DND-41 (cell line): ENCODE measurements at regions not wholly inside any gene's neighbourhood (a gene's known extent, or its start where the extent isn't known, plus 50 kb on each side); places are given as distances from the start of the nearest gene placed in this dataset.

ENCODE experiments used
- ATAC-seq: fragments of 200-7000 bp; cut with Tn5 transposase; 3 replicates; pipeline ENCODE4 v1.9.1; 2021; ENCODE audit warnings: low read depth; ENCODE audit not compliant: insufficient read depth
- DNase-seq: peaks from one replicate; pipeline ENCODE4 v3.0.0-alpha.2; 2020
- H2AFZ ChIP-seq: 2 replicates; pipeline ENCODE4 v1.6.0; 2012; ENCODE audit warnings: low read depth, low read length
- H3K27ac ChIP-seq: 2 replicates; pipeline ENCODE4 v1.5.1; 2012; ENCODE audit warnings: low read length, inconsistent platforms
- H3K27me3 ChIP-seq: fragments of 200-600 bp; sonication (generic); 2 replicates; pipeline ENCODE4 v1.6.0; 2012; ENCODE audit warnings: low read length, mild to moderate bottlenecking, inconsistent platforms; ENCODE audit not compliant: insufficient read depth, poor library complexity
- H3K36me3 ChIP-seq: 2 replicates; pipeline ENCODE4 v1.5.1; 2012; ENCODE audit warnings: low read length, inconsistent platforms; ENCODE audit not compliant: insufficient read depth
- H3K4me1 ChIP-seq: 2 replicates; pipeline ENCODE4 v1.5.1; 2012; ENCODE audit warnings: mild to moderate bottlenecking, low read length; ENCODE audit not compliant: insufficient read depth
- H3K4me2 ChIP-seq: 2 replicates; pipeline ENCODE4 v1.6.0; 2012; ENCODE audit warnings: mild to moderate bottlenecking, moderate library complexity, low read length, inconsistent platforms; ENCODE audit not compliant: insufficient read depth
- H3K4me3 ChIP-seq, 2 experiments: fragments of 200-600 bp in 1 of 2; shearing (Covaris generic) in 1 of 2; 2 replicates each; pipeline ENCODE4 v1.5.1; 2012 to 2016; ENCODE audit warnings: inconsistent platforms in 2 of 2, low read length in 2 of 2, mild to moderate bottlenecking in 2 of 2, low read depth in 1 of 2, moderate library complexity in 1 of 2
- H3K79me2 ChIP-seq: 2 replicates; pipeline ENCODE4 v1.6.0; 2012; ENCODE audit warnings: low read length, inconsistent platforms; ENCODE audit not compliant: insufficient read depth
- H3K9ac ChIP-seq: 2 replicates; pipeline ENCODE4 v1.6.0; 2012; ENCODE audit warnings: low read depth, mild to moderate bottlenecking, inconsistent platforms, low read length, moderate library complexity
- H3K9me3 ChIP-seq: 2 replicates; pipeline ENCODE4 v1.5.1; 2012; ENCODE audit warnings: low read length, moderate library complexity, mild to moderate bottlenecking, inconsistent platforms; ENCODE audit not compliant: insufficient read depth, severe bottlenecking
- H4K20me1 ChIP-seq: 2 replicates; pipeline ENCODE4 v1.6.0; 2012; ENCODE audit warnings: low read length; ENCODE audit not compliant: insufficient read depth
- EZH2 ChIP-seq: IDR thresholded peaks from 3 replicates; pipeline ENCODE4 v1.6.1; 2012; ENCODE audit warnings: borderline replicate concordance, low read depth, mild to moderate bottlenecking, moderate library complexity, low read length, inconsistent platforms; ENCODE audit not compliant: severe bottlenecking
- TF ChIP-seq, protein P1 (sequence below): IDR thresholded peaks from 2 replicates; pipeline ENCODE4 v1.5.1; 2012; ENCODE audit warnings: borderline replicate concordance, low read length, moderate library complexity, mild to moderate bottlenecking; ENCODE audit not compliant: poor library complexity, severe bottlenecking; ENCODE audit errors: extremely low read depth

- no peak overlapping the region for H2AFZ ChIP-seq
- DNase-seq (no peak), ATAC-seq (no peak)
- H3K9ac ChIP-seq, result no peak overlapping the region
- H3K4me2 ChIP-seq, result no peak overlapping the region
- no peaks in the 10 kb centered on the region for H3K4me1 ChIP-seq
- no peak for TF ChIP-seq EZH2
- TF ChIP-seq, protein P1, sequence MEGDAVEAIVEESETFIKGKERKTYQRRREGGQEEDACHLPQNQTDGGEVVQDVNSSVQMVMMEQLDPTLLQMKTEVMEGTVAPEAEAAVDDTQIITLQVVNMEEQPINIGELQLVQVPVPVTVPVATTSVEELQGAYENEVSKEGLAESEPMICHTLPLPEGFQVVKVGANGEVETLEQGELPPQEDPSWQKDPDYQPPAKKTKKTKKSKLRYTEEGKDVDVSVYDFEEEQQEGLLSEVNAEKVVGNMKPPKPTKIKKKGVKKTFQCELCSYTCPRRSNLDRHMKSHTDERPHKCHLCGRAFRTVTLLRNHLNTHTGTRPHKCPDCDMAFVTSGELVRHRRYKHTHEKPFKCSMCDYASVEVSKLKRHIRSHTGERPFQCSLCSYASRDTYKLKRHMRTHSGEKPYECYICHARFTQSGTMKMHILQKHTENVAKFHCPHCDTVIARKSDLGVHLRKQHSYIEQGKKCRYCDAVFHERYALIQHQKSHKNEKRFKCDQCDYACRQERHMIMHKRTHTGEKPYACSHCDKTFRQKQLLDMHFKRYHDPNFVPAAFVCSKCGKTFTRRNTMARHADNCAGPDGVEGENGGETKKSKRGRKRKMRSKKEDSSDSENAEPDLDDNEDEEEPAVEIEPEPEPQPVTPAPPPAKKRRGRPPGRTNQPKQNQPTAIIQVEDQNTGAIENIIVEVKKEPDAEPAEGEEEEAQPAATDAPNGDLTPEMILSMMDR, result no peak
- no peaks in the 10 kb centered on the region for H3K79me2 ChIP-seq
- H3K36me3 ChIP-seq, result no peaks in the 10 kb centered on the region
- H3K9me3 ChIP-seq, result no peaks in the 10 kb centered on the region
- H3K27me3 ChIP-seq, result no peaks in the 10 kb centered on the region
- H4K20me1 ChIP-seq, result no peaks in the 10 kb centered on the region
- H3K4me3 ChIP-seq, result no peak overlapping the region
- H3K27ac ChIP-seq, result no peak overlapping the region
These were observed 628.6 kb upstream of the ID2 start for GRCh38 chr2:8053216-8053615.

DNA sequence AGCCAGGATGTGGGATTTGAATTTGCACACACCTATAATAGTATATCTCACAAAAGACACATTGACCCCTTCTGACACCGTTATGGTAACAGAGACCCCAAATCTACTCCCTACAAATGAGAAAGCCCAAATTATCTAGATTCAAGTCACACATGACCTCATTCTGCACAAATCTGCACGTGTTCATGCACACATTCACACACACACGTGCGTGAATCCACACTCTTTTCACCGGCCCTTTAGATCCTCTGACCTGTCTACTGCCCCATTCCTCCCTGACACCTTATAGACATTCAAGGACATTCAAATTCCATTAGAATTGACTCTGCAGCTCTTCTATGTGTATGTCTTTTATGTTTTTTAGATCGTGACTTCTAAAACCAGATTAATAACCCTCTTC lies 627.8 kb upstream of the ID2 start:
- no peaks in the 10 kb centered on the region for H4K20me1 ChIP-seq
- TF ChIP-seq, protein P1, result no peak
- TF ChIP-seq EZH2, result no peak
- no peaks in the 10 kb centered on the region for H3K9me3 ChIP-seq
- H3K79me2 ChIP-seq, result no peaks in the 10 kb centered on the region
- no peak overlapping the region for H3K4me2 ChIP-seq
- no peaks in the 10 kb centered on the region for H3K27me3 ChIP-seq
- H3K36me3 ChIP-seq, result no peaks in the 10 kb centered on the region
- no peaks in the 10 kb centered on the region for H3K4me1 ChIP-seq
- H3K27ac ChIP-seq, result no peak overlapping the region
- no peak overlapping the region for H3K9ac ChIP-seq
- ATAC-seq (no peak), DNase-seq (no peak)
- no peak overlapping the region for H2AFZ ChIP-seq
- H3K4me3 ChIP-seq, result no peak overlapping the region

DNA sequence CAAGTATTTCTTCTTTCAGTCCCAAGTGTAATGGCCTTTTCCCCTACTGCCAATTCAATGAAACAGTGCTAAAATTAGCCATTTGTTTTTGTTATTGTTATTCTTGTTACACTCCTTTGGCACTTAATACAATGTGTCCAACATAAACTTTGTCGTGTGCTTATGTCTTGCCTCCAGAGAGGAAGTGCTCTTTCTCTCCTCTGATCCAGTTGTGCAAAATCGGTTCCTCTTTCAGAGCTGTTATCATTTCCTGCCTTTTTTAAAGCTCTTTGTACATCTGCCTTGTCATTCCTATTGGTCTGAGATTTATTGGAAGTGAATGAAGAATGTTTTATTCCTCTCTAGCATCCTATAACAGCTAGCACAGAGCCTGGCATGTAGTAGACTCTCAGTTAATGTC lies 623.2 kb upstream of the ID2 start:
- TF ChIP-seq, protein P1, result no peak
- no peak for TF ChIP-seq EZH2
- Histone ChIP-seq H3K36me3 (no peaks in the 10 kb centered on the region), H3K27ac (no peak overlapping the region), H2AFZ (no peak overlapping the region), H4K20me1 (no peaks in the 10 kb centered on the region), H3K79me2 (no peaks in the 10 kb centered on the region), H3K4me1 (no peaks in the 10 kb centered on the region), H3K4me2 (no peak overlapping the region), H3K9me3 (no peaks in the 10 kb centered on the region), H3K9ac (no peak overlapping the region), H3K27me3 (no peaks in the 10 kb centered on the region), H3K4me3 (no peak overlapping the region)
- ATAC-seq, result no peak
- DNase-seq, result no peak

GRCh38 chr2:8059255-8059654 lies 622.6 kb upstream of the ID2 start:
- no peaks in the 10 kb centered on the region for H3K27me3 ChIP-seq
- no peak overlapping the region for H3K4me2 ChIP-seq
- no peak for ATAC-seq
- TF ChIP-seq, protein P1, result no peak
- TF ChIP-seq EZH2, result no peak
- H3K79me2 ChIP-seq, result no peaks in the 10 kb centered on the region
- no peaks in the 10 kb centered on the region for H3K36me3 ChIP-seq
- no peaks in the 10 kb centered on the region for H3K9me3 ChIP-seq
- DNase-seq, result no peak
- H4K20me1 ChIP-seq, result no peaks in the 10 kb centered on the region
- H3K9ac ChIP-seq, result no peak overlapping the region
- no peak overlapping the region for H3K27ac ChIP-seq
- H2AFZ ChIP-seq, result no peak overlapping the region
- no peak overlapping the region for H3K4me3 ChIP-seq
- no peaks in the 10 kb centered on the region for H3K4me1 ChIP-seq
